GM18909 (cell line): ENCODE measurements at regions not wholly inside any gene's neighbourhood (a gene's known extent, or its start where the extent isn't known, plus 50 kb on each side); places are given as distances from the start of the nearest gene placed in this dataset.

ENCODE experiments used
- ATAC-seq: cut with Tn5 transposase; IDR thresholded peaks from one replicate; pipeline ENCODE4 v1.9.1; 2021; ENCODE audit warnings: mild to moderate bottlenecking; ENCODE audit not compliant: unreplicated experiment, poor library complexity

- ATAC-seq: no peak
Measured at GRCh38 chr5:8304341-8304740, 435.4 kb downstream of the MTRR start.

- no peak for ATAC-seq
Measured at GRCh38 chr5:8306288-8306896, 437.4 kb downstream of the MTRR start.

GRCh38 chr5:8314965-8315364 lies 446.0 kb downstream of the MTRR start:
- ATAC-seq: no peak

- no peak for ATAC-seq
Measured at GRCh38 chr5:8316608-8317280, 447.8 kb downstream of the MTRR start.

GRCh38 chr5:8317335-8317734 lies 448.4 kb downstream of the MTRR start:
- no peak for ATAC-seq

GRCh38 chr5:8320244-8320643 lies 451.3 kb downstream of the MTRR start:
- ATAC-seq: no peak

- ATAC-seq: no peak
Measured at GRCh38 chr5:8321272-8321671, 452.3 kb downstream of the MTRR start.

- ATAC-seq: no peak
Measured at GRCh38 chr5:8322484-8322883, 453.5 kb downstream of the MTRR start.

- ATAC-seq: no peak
Measured at GRCh38 chr5:8327016-8327415, 458.1 kb downstream of the MTRR start.

GRCh38 chr5:8329773-8330172 lies 460.8 kb downstream of the MTRR start:
- no peak for ATAC-seq

GRCh38 chr5:8332666-8333445 lies 463.9 kb downstream of the MTRR start:
- no peak for ATAC-seq

- ATAC-seq: no peak
Measured at GRCh38 chr5:8333485-8333884, 464.5 kb downstream of the MTRR start.

- no peak for ATAC-seq
Measured at GRCh38 chr5:8333977-8334376, 465.0 kb downstream of the MTRR start.

GRCh38 chr5:8340261-8340660 lies 471.3 kb downstream of the MTRR start:
- ATAC-seq: no peak

GRCh38 chr5:8340739-8341344 lies 471.9 kb downstream of the MTRR start:
- ATAC-seq: no peak

GRCh38 chr5:8341406-8341805 lies 472.5 kb downstream of the MTRR start:
- ATAC-seq: no peak

- no peak for ATAC-seq
Measured at GRCh38 chr5:8347984-8348383, 479.0 kb downstream of the MTRR start.

- ATAC-seq: peak; percentile 91
Measured at GRCh38 chr5:8349855-8350254, 480.9 kb downstream of the MTRR start.

- ATAC-seq: no peak
Measured at GRCh38 chr5:8350644-8351339, 481.8 kb downstream of the MTRR start.

GRCh38 chr5:8355981-8356380 lies 487.0 kb downstream of the MTRR start:
- no peak for ATAC-seq

- ATAC-seq: no peak
Measured at GRCh38 chr5:8360012-8360411, 491.1 kb downstream of the MTRR start.
